ENCODE measurements at regions not wholly inside any gene's neighbourhood (a gene's known extent, or its start where the extent isn't known, plus 50 kb on each side); places are given as distances from the start of the nearest gene placed in this dataset.
"Not testable (repeated sequence)": the region's sequence is repeated elsewhere in the genome, so short reads cannot be mapped to it uniquely, and the experiment has no call there.

DNA sequence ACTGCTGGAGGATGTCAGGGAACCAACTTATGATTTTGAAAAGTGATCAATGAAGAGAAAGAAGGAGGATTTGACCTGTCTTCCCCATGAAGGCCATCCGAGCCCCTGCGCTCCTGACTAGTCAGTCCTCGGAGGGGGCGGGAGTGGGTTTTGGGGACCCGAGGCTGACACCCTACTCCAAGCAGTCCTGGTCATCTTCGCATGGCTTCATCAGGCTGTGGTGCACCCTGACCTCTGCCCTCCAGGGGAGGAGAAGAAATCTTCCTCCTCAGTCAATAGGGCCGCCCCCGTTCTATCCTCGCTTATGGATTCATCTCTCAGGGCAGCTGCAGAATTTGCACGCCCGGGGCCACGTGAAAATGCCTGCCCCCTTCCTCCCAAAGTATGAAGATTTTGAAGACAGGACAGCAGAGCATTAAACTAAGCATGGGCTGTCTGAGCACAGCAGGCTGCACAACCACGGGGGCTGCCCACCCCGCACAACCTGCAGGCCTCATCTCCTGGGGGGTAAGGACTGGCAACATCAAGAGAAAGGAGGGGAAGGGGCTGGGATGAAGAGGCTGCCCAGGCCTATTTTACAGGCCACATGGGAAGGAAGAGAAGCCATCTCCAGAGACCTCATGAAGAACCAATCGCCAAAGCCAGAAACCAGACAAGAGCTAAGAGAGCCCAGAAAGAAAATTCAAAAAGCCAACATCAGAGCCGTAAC is 138.1 kb upstream of the PHACTR3 start:
- DNase-seq, result no peak

- DNase-seq, result no peak
These were observed 135.5 kb upstream of the PHACTR3 start for GRCh38 chr20:59468831-59469230.

DNA sequence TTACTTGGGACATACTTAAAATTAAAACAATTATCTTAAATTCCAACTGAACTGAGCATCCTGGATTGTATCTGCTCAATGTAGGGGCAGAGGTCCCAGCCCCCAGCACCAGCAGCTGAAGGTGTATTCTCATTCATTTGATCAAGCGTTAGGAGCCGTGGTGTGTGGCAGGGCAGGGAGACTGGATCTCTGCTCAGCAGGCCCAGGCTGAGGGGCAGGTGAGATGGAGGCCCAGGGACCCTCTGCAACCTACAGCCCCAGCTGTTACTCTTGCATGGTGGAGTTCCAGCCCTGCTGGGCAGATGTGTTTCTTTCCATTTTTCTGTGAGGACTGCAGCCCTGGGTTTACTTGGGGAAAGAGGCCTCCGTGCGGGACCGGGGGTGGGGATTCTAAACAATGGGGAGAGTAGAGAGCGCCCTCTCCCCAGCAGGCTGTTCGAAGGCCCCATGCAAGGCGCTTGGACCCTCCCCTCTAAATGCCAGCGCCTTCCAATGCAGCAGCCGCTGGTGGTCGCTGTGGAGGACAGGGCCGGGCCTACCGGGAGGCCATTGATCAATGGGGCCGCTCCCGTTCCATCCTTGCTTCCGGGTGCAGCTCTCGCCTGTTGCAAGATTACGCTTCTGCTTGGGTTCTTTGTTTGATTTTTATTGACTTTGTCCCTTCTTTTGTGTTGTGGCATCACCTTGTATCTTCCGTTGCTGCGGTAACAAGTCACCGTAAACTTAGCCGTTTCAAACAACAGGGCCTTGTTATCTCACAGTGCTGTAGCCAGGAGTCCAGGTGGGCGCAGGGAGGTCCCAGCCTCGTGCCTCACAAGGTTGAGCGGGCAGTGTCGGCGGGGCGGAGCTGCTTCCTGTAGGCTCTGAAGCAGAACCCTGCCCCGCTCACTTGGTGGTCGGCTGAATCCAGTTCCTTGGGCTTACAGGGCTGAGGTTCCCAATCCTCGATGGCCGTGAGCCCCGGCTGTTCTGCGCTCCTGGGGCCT is 134.8 kb upstream of the PHACTR3 start:
- DNase-seq, result no peak

DNA sequence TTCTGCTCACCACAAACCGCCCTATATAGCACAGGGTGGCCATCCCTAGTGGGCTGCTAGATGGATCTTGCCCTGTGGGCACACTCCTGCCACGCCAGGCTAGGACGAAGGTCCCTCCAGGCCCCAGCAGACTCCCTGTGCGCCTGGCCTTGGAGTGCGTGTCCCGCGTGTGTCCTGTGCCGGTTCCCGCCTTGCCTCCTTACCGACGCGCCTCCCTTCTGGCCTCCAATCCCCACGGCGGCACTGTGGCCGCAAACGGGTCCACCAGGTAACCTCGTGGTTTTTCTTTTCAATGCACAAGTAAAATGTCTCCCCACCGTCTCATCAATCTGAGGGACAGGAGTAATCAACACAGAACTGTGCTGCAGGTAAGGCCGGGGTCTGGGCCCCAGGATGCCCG is 133.8 kb upstream of the PHACTR3 start:
- no peak for DNase-seq

DNA sequence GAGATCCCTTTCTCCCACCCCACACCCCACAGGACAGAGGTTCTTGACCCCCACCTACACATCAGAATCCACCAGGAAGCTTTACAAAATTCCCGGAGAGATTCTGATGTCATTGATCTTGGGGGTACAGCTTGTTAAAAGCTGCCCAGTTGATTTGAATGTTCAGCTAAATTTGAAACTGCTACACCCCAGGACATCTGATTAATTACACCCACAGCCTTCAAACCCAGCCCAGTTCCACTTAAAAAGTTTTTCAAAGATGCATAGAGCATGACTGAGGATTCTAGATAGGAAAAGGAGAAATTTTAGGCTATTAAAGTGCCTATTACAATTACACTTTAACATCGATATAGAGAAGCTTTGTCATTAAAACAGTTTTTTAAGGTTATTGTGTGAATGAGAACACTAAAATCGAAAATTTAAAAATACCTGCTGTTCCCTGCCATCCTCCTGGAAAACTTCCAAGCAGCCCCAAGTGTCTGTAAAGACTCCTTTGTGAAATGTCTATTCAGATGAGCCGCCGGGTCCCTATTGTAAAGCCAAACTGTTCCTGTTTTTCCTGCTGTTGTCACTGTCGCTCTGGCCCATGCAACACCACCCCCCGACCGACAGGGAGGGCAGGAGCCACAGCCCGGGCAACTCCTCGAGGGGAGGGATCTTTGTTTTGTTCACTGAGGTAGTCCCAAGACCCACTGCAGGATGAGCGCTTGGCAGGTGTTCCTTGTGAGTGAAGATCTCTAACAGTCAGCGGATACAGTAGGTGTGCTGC is 132.5 kb upstream of the PHACTR3 start:
- DNase-seq, result no peak

DNA sequence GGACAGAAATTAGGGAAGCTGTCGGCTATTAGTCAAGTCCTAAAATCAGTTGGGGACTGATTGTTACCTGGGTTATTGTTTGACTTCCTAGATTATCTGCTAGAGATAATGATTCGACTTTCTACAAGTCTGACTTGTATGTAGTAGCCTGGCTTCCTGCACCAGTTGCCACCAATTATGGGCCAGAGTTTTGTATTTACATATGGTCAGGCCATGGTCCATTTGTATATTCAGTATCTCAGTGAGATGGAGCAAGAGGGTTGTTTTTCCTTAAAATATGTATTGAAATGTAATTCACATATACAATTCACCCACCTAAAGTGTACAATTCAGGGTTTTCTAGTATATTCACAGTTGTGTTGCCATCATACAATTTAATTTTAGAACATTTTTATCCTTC is 130.6 kb upstream of the PHACTR3 start:
- DNase-seq, result no peak

- no peak for DNase-seq
These were observed 123.3 kb upstream of the PHACTR3 start for GRCh38 chr20:59481067-59481466.

- DNase-seq, result no peak
These were observed 122.8 kb upstream of the PHACTR3 start for GRCh38 chr20:59481477-59482018.

GRCh38 chr20:59482351-59483187 is 121.8 kb upstream of the PHACTR3 start:
- DNase-seq, result no peak

GRCh38 chr20:59483481-59483880 is 120.9 kb upstream of the PHACTR3 start:
- no peak for DNase-seq

DNA sequence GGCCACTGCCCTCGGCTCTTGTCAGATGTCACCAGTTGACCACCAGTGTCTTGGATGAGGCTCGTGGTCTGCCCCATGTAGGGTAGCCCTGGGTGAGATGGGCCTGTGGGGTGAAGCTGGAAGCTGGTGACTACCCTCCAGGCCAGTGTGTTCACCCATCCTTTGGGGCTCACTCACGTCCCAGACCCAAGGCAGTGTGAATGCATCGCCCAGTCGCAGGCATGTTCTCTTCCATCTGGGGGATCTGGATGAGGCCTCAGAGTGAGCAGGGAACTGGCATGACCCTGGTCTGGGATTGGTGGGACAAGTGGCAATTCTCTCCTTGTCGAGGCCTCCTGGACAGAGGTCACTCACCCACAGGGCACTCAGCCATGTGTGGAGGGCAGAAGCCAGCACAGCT is 120.1 kb upstream of the PHACTR3 start:
- DNase-seq, result no peak

GRCh38 chr20:59485576-59486454 is 118.5 kb upstream of the PHACTR3 start:
- DNase-seq, result no peak

GRCh38 chr20:59488459-59488858 is 115.9 kb upstream of the PHACTR3 start:
- DNase-seq, result not testable (repeated sequence)

- DNase-seq, result not testable (repeated sequence)
These were observed 113.9 kb upstream of the PHACTR3 start for GRCh38 chr20:59490196-59491004.

DNA sequence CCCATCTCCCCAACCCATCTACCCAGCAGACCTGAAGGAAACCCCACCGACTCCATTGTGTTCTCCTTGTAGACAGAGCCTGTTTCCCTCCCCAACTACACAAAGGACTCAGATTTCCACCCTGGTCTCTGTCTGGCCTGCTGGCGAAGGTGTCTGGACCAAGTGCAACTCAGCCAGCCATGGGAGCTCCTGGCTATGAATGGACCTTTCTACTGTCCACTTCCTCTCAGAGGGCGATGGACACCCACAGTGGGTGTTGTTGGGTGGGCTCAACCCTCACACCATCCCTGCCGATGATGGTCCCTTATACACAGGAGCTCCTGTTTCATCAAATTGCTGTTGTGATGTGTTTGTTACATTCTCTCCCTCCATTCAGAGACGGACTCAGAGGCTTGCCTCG is 112.5 kb upstream of the PHACTR3 start:
- no peak for DNase-seq

GRCh38 chr20:59493926-59494325 is 110.4 kb upstream of the PHACTR3 start:
- DNase-seq, result no peak

- DNase-seq, result no peak
These were observed 109.2 kb upstream of the PHACTR3 start for GRCh38 chr20:59495166-59495565.

DNA sequence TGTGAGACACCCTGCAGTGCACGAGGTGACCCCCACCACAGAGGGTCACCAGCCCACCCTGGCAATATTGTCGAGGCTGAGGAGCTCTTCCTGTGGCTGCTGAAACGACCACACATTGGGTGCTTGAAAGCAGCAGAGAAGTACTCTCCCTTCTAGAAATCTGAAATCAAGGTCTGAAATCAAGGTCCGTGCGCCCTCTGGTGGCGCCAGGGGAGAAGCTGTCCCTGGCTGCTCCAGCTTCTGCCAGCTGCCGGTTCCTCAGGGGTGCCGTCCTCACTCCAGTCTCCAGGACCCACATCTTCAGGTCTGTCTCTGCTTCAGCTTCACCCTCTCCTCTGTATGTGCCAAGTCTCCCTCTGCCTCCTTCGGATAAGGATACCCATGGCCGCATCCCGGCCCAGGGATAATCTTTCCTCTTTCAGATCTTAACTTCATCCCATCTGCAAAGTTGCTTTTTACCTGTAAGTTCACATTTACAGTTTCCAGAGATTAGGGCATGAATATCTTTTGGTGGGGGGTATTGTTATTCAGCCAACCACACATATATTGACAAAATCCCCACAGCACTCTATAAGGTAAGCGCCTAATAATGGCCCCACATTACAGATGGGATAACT is 108.3 kb upstream of the PHACTR3 start:
- DNase-seq, result peak; percentile 75

DNA sequence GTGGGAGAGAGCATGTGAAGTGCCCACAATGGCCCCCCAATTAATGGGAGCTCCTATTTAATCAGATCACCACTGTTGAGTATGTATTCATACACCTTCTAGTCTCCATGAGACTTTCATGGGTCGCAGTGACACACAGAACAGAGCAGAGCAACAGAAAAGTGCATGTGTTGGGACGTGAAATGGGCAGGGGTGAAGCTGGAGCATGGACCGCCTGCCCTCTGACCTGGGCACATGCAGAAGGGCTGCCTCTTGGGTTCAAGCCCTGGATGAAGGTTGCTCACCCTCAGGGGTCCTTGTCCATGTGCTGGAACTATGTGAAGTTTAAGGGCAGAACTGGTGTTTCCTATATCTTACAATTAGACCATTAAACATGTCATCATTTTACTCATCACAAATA is 106.0 kb upstream of the PHACTR3 start:
- no peak for DNase-seq

DNA sequence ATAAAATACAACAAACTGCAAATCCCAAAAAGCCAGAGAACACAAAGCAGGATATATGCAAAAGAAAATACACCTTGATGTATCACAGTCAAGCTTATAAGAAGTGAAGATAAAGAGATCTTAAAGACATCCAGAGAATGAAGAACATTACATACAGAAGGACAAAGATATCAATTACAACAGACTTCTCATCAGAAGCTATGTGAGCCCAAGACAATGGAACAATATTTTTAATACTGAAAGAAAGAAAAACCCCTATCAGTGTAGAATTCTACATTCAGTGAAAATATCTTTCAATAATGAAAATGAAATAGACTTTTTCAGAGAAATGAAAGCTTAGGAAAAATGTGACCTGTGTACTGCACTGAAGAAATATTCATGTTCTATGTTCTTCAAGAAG is 104.5 kb upstream of the PHACTR3 start:
- DNase-seq, result no peak

All from NCI-H1105 (cell line).